GM12873 (cell line): ENCODE measurements at regions not wholly inside any gene's neighbourhood (a gene's known extent, or its start where the extent isn't known, plus 50 kb on each side); places are given as distances from the start of the nearest gene placed in this dataset.

Source experiments
- TF ChIP-seq, protein P1 (sequence below): IDR thresholded peaks from 2 replicates; pipeline ENCODE4 v1.5.1; 2012; ENCODE audit warnings: low read depth, mild to moderate bottlenecking, moderate library complexity, low read length, control low read depth; ENCODE audit not compliant: insufficient read depth; ENCODE audit errors: missing control alignments

DNA sequence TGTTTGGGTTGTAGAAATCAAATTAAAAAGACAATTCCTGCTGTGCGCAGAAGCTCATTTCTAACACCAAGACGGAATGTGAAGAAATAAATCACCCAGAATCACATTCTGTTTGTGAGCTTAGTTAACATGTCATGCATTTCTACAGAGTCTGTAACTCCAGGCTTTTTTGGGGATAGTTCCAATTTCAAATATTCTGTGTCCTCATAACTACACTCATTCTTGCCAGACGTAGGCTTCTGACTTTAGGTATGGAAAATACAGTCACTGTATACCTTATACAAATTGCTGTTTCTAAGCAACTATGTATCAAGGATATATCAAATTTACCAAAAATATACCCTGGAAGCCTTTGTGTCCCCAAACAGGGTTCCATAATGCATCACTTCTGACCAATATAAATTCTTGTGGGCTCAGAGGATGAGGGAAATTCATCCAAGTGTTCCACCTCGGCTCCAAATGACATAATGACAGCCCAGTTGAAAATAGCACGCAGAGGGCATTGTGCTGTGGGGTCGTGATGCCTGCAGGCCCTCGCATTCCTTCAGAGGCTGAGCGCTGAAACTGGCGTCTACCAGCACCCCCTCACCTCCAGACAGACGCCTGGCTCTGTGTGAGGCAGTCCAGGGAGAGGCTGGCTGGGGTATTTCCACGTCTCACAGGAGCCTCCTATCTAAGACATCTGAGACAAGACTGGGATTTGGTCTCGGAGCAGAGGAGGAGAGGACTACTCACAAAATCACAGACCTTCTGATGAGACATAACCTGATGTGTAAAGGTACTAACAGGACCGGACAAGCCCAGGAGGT lies 79.8 kb downstream of the KLF4 start:
- TF ChIP-seq, protein P1, sequence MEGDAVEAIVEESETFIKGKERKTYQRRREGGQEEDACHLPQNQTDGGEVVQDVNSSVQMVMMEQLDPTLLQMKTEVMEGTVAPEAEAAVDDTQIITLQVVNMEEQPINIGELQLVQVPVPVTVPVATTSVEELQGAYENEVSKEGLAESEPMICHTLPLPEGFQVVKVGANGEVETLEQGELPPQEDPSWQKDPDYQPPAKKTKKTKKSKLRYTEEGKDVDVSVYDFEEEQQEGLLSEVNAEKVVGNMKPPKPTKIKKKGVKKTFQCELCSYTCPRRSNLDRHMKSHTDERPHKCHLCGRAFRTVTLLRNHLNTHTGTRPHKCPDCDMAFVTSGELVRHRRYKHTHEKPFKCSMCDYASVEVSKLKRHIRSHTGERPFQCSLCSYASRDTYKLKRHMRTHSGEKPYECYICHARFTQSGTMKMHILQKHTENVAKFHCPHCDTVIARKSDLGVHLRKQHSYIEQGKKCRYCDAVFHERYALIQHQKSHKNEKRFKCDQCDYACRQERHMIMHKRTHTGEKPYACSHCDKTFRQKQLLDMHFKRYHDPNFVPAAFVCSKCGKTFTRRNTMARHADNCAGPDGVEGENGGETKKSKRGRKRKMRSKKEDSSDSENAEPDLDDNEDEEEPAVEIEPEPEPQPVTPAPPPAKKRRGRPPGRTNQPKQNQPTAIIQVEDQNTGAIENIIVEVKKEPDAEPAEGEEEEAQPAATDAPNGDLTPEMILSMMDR = no peak

DNA sequence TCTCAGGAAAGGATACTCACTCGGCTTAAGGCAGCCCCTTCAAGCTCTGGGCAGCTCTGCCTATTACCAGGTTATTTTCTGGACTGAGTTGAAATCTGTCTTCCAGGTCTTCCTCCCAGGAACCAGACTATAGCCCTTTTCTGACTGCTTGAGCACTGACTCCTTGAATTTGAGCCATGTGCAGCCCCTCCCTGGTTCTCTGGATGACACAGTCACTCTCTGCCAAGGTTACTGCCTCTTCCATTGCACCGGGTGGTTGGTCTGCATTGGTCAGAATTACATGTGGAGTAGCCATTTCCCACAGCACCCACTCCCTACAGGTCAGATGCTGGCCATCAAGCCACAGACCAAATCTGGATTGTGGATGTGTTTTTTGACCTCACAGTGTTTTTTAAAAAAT lies 81.9 kb downstream of the KLF4 start:
- TF ChIP-seq, protein P1 = no peak

DNA sequence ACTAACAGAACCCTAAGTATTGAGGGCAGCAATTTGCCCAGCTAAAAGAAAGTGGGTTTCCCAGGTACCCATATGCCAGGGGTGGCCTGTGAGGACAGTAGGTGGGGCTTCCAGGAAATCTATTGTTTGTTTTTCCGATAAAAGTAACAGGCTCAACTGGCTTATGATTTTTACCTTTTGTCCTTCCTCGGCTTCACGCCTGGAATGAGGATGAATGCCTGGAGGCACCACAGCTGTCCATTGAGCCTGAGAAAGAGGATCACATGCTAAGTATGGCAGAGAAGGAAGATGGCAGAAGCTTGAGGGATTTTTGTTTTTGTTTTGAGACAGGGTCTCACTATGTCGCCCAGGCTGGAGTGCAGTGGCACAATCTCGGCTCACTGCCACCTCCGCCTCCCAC lies 84.1 kb downstream of the KLF4 start:
- TF ChIP-seq, protein P1 = no peak

DNA sequence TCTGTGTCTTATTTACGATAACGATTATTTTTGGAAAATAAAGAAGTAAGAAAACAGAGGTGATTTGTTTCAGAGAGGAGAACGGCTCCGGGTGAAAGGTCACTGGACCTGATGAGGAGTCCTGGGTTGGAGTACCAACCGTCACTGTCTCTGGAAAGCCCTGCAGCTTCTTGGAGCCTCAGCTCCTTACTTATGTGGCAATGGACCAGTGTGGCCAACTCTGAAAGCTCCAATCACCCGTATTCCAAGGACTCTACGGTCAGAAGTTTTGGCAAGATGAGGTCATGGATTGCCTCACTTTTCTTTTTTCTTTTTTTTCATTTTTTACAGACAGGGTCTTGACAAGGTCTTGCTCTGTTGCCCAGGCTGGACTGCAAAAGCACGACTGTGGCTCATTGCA lies 84.8 kb downstream of the KLF4 start:
- TF ChIP-seq, protein P1 = no peak

DNA sequence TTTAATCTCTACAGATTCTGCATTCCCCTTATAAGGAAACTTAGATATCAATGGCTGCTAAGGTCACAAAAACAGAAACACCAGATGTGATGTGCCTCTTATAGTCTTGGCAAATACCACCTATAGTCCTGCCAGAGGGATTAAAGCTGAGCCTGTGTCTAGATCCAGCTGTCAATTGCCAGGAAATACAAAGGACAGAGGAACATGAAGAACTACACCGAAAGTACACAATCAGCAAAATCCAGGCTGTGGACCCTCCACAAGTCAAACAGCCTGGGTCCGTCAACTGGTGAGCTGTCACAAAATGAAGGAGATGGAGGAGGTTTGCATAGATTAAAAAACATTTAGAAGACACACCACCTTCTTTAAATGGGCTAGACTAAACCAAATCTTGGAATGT lies 85.4 kb downstream of the KLF4 start:
- TF ChIP-seq, protein P1 = no peak

DNA sequence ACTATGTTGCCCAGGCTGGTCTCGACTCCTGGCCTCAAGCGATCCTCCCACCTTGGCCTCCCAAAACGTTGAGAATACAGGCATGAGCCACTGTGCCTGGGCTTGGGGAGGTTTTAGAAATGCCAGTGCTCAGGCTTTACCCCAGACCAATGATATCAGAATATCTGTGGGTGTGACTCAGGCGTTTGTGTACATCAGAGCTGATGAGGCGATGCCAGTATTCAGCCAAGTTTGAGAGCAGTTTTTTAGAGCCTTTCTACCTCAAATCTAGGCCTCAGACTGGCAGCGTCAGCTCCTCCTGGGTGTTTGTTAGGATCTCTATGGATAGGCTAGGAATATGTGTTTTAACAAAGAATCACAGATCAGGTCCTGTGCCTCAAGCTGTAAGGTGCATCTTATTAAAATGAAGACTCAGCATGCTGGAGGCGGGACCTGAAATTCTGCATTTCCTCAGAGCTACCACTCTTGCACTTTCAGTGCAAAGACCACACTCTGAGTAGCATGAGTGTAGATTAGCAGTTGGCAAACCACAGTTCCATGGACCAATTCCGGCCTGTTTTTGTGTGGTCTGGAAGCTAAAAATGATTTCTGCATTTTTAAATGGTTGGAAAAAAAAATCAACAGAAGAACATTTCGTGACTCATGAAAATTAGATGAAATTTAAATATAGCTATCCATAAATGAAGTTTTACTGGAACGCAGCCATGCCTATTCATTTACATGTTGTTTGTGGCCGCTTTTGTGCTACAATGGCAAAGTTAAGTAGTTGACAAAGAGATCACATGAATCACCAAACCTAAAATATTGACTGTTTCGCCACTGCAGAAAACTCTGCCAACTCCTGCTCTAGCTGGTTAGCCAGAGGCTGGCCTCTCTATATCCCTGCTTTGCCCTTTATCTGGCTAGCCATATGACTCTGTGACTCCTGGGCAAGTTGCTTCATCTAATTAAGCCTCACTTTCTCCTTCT lies 92.2 kb downstream of the KLF4 start:
- TF ChIP-seq, protein P1 = no peak

DNA sequence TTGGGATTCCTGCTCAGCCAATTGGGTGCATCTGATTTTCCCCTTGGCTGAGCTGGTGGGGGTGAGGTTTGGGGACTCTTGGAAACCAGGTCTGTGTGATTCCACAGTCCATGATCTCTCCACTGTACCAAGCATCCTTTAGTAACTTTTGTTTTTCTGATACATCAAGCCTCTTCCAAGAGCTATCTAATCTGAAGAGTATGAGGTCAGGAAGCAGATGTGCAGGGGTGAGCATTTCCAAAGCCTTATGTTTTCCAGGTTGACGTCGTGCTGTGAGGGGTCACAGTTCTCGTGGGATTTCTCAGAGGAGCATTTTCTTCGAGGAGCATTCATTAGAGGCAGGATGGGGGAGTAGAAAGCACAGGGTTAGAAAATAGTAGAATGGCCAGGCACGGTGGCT lies 95.3 kb downstream of the KLF4 start:
- TF ChIP-seq, protein P1 = no peak
